ENCODE measurements at regions not wholly inside any gene's neighbourhood (a gene's known extent, or its start where the extent isn't known, plus 50 kb on each side); places are given as distances from the start of the nearest gene placed in this dataset.

GRCh38 chr5:81835814-81836367 lies 85.0 kb upstream of the SSBP2 start:
- H3K9ac ChIP-seq (ENCODE audit: low read length) = no peak overlapping the region
- POLR2A ChIA-PET = interaction anchor here (0.5 kb wide), 1 partner anchor 26 kb away, joined by 8 read pairs; no protein-coding TSS in a partner anchor

More at GRCh38 chr5:81835814-81836367, 85.0 kb upstream of the SSBP2 start:
- TF ChIP-seq CTCF (IDR thresholded peaks at IDR 0.05) = no peak
- no peak for TF ChIP-seq EZH2 (IDR thresholded peaks at IDR 0.05; ENCODE audit: borderline replicate concordance, insufficient read depth, low read depth, low read length, poor library complexity, severe bottlenecking)
- intact Hi-C loops (cut with micrococcal nuclease) = loop anchor here (5.0 kb wide), 1 partner anchor 409 kb away; no protein-coding TSS in a partner anchor
- WGBS (ENCODE audit: insufficient coverage) = 97% methylated on average over 3 of the region's 4 CpGs
- Mint-ChIP-seq H3K27me3 (no peaks in the 10 kb centered on the region), H3K4me1 (peaks cover under 1% of the 10 kb centered on the region), H3K27ac (no peak overlapping the region), H3K4me3 (no peak overlapping the region), H3K9me3 (ENCODE audit: insufficient read depth) (no peaks in the 10 kb centered on the region)
- Histone ChIP-seq H3K4me3 (ENCODE audit: control extremely low read depth in 1 of 5, extremely low read depth in 1 of 5, insufficient read depth in 1 of 5, low read depth in 2 of 5, low read length in 4 of 5) (no peak overlapping the region), H3K4me1 (ENCODE audit: control insufficient read depth in 2 of 2, insufficient read depth in 2 of 2, low read length in 2 of 2) (peaks cover 0 to 3% of the 10 kb centered on the region in 2 donors), H4K20me1 (ENCODE audit: control insufficient read depth, insufficient read depth, low read length, poor library complexity, severe bottlenecking) (no peaks in the 10 kb centered on the region), H3K79me2 (ENCODE audit: control insufficient read depth, insufficient read depth, low read length) (no peaks in the 10 kb centered on the region), H3K27ac (ENCODE audit: low read length in 2 of 2) (no peak overlapping the region), H3K27me3 (replicated peaks in 1 of 4; ENCODE audit: control extremely low read depth in 1 of 4, control insufficient read depth in 3 of 4, insufficient read depth in 4 of 4, low read length in 3 of 4) (no peaks in the 10 kb centered on the region), H3K36me3 (replicated peaks in 1 of 2; ENCODE audit: control extremely low read depth in 1 of 2, control insufficient read depth in 1 of 2, extremely low read depth in 1 of 2, insufficient read depth in 2 of 2, low read length in 1 of 2) (no peaks in the 10 kb centered on the region), H3K4me2 (replicated peaks; ENCODE audit: low read depth, low read length, poor library complexity, severe bottlenecking) (no peak overlapping the region), H2AFZ (ENCODE audit: insufficient read depth, low read depth, low read length, poor library complexity, severe bottlenecking) (no peak overlapping the region), H3K9me3 (ENCODE audit: control extremely low read depth in 1 of 3, control insufficient read depth in 2 of 3, insufficient read depth in 1 of 3, low read length in 2 of 3) (no peaks in the 10 kb centered on the region)
- CTCF ChIA-PET = interaction anchor here (0.9 kb wide), 1 partner anchor 10 kb away, joined by 3 read pairs; no protein-coding TSS in a partner anchor
- DNase-seq = no peak
- ATAC-seq (ENCODE audit: low read depth) = no peak

All from B cell (primary cell).